ENCODE measurements at regions not wholly inside any gene's neighbourhood (a gene's known extent, or its start where the extent isn't known, plus 50 kb on each side); places are given as distances from the start of the nearest gene placed in this dataset.

DNA sequence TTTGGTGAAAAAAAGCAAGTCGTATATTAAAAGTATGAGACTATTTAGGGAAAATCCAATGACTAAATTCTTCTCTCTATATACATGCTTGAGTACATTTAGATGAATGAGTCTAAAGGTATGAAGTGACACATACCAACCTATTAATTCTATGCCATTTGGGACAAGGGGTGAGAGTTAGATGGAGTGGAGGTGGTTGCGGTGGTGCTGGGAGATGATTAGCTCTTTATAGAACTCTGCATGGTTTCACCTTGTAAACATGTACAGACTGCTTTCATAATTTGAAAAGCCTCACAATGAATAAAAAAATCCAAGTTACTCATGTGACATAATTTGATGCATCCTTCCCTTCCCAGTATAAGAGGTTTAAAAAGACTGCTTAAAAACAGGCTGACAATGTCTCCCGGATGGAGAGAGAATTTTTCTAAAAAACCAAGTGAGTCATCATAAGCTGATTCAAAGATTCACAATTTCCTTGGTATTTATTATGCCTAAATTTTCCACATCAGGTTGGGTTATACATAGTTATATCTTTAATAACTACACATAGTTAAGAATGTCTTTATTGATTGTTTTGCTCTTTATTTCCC lies 572.8 kb downstream of the REEP3 start:
- no peaks in the 10 kb centered on the region for H3K36me3 Mint-ChIP-seq (ENCODE audit: low read depth)

GRCh38 chr10:64096941-64097340 lies 575.7 kb downstream of the REEP3 start:
- H3K4me3 Mint-ChIP-seq, result no peak overlapping the region
- H3K9me3 Mint-ChIP-seq, result no peaks in the 10 kb centered on the region
- no peak for DNase-seq
- TF ChIP-seq, protein P1, sequence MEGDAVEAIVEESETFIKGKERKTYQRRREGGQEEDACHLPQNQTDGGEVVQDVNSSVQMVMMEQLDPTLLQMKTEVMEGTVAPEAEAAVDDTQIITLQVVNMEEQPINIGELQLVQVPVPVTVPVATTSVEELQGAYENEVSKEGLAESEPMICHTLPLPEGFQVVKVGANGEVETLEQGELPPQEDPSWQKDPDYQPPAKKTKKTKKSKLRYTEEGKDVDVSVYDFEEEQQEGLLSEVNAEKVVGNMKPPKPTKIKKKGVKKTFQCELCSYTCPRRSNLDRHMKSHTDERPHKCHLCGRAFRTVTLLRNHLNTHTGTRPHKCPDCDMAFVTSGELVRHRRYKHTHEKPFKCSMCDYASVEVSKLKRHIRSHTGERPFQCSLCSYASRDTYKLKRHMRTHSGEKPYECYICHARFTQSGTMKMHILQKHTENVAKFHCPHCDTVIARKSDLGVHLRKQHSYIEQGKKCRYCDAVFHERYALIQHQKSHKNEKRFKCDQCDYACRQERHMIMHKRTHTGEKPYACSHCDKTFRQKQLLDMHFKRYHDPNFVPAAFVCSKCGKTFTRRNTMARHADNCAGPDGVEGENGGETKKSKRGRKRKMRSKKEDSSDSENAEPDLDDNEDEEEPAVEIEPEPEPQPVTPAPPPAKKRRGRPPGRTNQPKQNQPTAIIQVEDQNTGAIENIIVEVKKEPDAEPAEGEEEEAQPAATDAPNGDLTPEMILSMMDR (IDR thresholded peaks at IDR 0.05), result no peak
- peaks cover 6% of the 10 kb centered on the region for H3K4me1 Mint-ChIP-seq
- H3K36me3 Mint-ChIP-seq (ENCODE audit: low read depth), result no peaks in the 10 kb centered on the region
- peaks cover 3% of the 10 kb centered on the region for H3K27me3 Mint-ChIP-seq (ENCODE audit: low read depth, poor library complexity)
- H3K27ac Mint-ChIP-seq, result no peak overlapping the region

More for the DNA sequence above, 572.8 kb downstream of the REEP3 start:
- Mint-ChIP-seq H3K9me3 (no peaks in the 10 kb centered on the region), H3K27me3 (ENCODE audit: low read depth, poor library complexity) (peaks cover 3% of the 10 kb centered on the region), H3K4me1 (peaks cover 10% of the 10 kb centered on the region), H3K4me3 (no peak overlapping the region), H3K27ac (no peak overlapping the region)
- TF ChIP-seq, protein P1 (IDR thresholded peaks at IDR 0.05), result no peak
- DNase-seq, result no peak

- Mint-ChIP-seq H3K4me3 (no peak overlapping the region), H3K36me3 (ENCODE audit: low read depth) (no peaks in the 10 kb centered on the region), H3K27me3 (ENCODE audit: low read depth, poor library complexity) (peaks cover 3% of the 10 kb centered on the region), H3K4me1 (peaks cover 6% of the 10 kb centered on the region), H3K27ac (no peak overlapping the region), H3K9me3 (no peaks in the 10 kb centered on the region)
- TF ChIP-seq, protein P1 (IDR thresholded peaks at IDR 0.05), result no peak
- no peak for DNase-seq
Measured at GRCh38 chr10:64097391-64098122, 576.4 kb downstream of the REEP3 start.

DNA sequence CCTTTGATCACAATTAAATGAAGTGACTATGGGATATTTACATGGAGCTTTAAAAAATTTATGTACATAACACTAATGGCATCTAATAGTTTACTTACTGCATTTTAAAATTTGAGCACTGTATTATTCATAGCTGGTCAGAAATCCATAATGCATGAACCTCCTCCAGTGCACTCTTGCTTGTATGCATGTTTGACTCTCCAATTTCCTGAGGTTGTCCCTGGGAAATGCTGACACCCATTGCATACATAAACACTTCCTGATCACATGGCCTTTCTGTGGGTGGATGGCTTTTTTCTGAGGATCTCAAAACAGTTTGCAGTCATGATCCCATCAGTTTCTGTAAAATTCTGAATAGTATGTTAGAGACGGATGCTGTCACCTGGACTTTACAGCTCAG lies 577.8 kb downstream of the REEP3 start:
- Mint-ChIP-seq H3K9me3 (no peaks in the 10 kb centered on the region), H3K4me3 (no peak overlapping the region), H3K27ac (no peak overlapping the region), H3K4me1 (peaks cover 6% of the 10 kb centered on the region), H3K36me3 (ENCODE audit: low read depth) (no peaks in the 10 kb centered on the region), H3K27me3 (ENCODE audit: low read depth, poor library complexity) (peaks cover 2% of the 10 kb centered on the region)
- no peak for DNase-seq
- TF ChIP-seq, protein P1 (IDR thresholded peaks at IDR 0.05), result no peak

GRCh38 chr10:64101606-64102263 lies 580.5 kb downstream of the REEP3 start:
- Mint-ChIP-seq H3K36me3 (ENCODE audit: low read depth) (no peaks in the 10 kb centered on the region), H3K9me3 (no peaks in the 10 kb centered on the region), H3K4me3 (no peak overlapping the region), H3K4me1 (peaks cover 13% of the 10 kb centered on the region), H3K27me3 (ENCODE audit: low read depth, poor library complexity) (no peaks in the 10 kb centered on the region), H3K27ac (no peak overlapping the region)
- no peak for DNase-seq
- TF ChIP-seq, protein P1 (IDR thresholded peaks at IDR 0.05), result no peak
